ENCODE measurements at regions not wholly inside any gene's neighbourhood (a gene's known extent, or its start where the extent isn't known, plus 50 kb on each side); places are given as distances from the start of the nearest gene placed in this dataset.
"Not testable (repeated sequence)": the region's sequence is repeated elsewhere in the genome, so short reads cannot be mapped to it uniquely, and the experiment has no call there.

DNA sequence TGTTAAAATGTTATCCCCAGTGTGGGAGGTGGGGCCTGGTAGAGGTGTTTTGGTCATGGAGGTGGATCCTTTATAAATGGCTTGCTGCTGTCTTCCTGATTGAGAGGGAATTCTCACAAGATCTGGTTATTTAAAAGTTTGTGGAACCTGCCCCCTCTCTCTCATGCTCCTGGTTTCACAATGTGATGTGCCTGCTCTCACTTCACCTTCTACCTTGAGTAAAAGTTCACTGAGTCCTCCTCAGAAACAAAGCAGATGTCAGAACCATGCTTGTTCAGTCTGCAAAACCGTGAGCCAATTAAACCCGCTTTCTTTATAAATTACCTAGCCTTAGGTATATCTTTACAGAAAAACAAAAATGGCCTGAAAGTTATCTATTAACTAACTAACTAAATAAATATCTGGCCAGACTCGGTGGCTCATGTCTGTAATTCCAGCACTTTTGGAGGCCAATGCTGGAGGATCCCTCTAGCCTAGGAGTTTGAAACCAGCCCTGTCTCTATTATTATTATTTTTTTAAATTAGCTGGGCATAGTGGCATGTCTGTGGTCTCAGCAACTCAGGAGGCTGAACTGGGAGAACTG lies 1067.4 kb downstream of the CDH9 start:
- H3K4me3 ChIP-seq (ENCODE audit: low read length), result no peak overlapping the region
- no peak for DNase-seq
- no peaks in the 10 kb centered on the region for H3K27me3 ChIP-seq (ENCODE audit: control insufficient read depth, insufficient read depth, low read length)
- H3K27ac ChIP-seq (ENCODE audit: low read length), result no peak overlapping the region
- H3K9me3 ChIP-seq (ENCODE audit: control insufficient read depth, low read depth, low read length), result no peaks in the 10 kb centered on the region
- no peaks in the 10 kb centered on the region for H3K4me1 ChIP-seq (ENCODE audit: control insufficient read depth, insufficient read depth, low read length)
- no peaks in the 10 kb centered on the region for H3K36me3 ChIP-seq (ENCODE audit: control insufficient read depth, insufficient read depth, low read length)
- WGBS (ENCODE audit: insufficient coverage, low lambda C conversion rate), result no CpG with 5 or more reads among the region's 3 CpGs

DNA sequence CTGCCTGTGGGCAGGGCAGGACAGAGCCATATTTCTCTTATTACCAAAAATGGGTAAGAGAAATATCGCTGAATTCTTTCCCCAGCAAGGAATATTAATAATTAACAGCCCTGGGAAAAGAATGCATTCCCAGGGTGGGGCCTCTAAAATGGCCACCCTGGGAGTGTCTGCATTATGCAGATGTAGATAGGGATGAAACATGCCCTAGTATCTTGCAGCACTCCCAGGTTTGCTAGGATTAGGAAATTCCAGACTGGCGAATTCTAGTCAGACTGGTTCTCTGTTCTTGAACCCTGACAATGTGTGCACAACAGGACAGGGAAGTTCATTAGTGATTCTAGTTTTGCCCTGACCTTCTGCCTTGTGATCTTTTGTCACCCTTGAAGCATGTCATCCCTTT lies 1069.3 kb downstream of the CDH9 start:
- not testable (repeated sequence) for DNase-seq; H3K4me1 ChIP-seq (ENCODE audit: control insufficient read depth, insufficient read depth, low read length); H3K4me3 ChIP-seq (ENCODE audit: low read length); H3K36me3 ChIP-seq (ENCODE audit: control insufficient read depth, insufficient read depth, low read length); H3K9me3 ChIP-seq (ENCODE audit: control insufficient read depth, low read depth, low read length); H3K27ac ChIP-seq (ENCODE audit: low read length); H3K27me3 ChIP-seq (ENCODE audit: control insufficient read depth, insufficient read depth, low read length)
- no CpG with 5 or more reads among the region's 2 CpGs for WGBS (ENCODE audit: insufficient coverage, low lambda C conversion rate)

DNA sequence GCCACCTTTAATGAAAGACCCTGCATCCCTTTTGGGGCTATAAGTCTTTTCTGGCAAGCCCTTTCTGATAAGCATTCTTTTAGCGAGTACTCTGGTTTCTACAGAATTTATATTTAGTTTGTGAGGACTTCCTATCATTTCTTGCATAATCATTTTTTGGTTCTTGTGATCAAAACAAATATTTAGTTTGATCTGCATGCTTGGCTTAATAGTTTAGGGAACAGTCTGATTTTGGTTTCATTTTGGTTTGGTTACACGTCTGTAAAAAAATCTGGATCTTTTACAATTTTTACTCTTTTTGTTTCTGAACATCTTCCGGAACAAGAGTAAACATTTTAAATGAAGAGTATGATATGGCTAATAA lies 1074.4 kb downstream of the CDH9 start:
- Histone ChIP-seq H3K4me1 (ENCODE audit: control insufficient read depth, insufficient read depth, low read length) (no peaks in the 10 kb centered on the region), H3K36me3 (ENCODE audit: control insufficient read depth, insufficient read depth, low read length) (no peaks in the 10 kb centered on the region), H3K27ac (ENCODE audit: low read length) (no peak overlapping the region), H3K9me3 (ENCODE audit: control insufficient read depth, low read depth, low read length) (no peaks in the 10 kb centered on the region), H3K4me3 (ENCODE audit: low read length) (no peak overlapping the region), H3K27me3 (ENCODE audit: control insufficient read depth, insufficient read depth, low read length) (no peaks in the 10 kb centered on the region)
- DNase-seq, result no peak
- WGBS (ENCODE audit: insufficient coverage, low lambda C conversion rate), result 100% methylated on average over 2 of the region's 3 CpGs

DNA sequence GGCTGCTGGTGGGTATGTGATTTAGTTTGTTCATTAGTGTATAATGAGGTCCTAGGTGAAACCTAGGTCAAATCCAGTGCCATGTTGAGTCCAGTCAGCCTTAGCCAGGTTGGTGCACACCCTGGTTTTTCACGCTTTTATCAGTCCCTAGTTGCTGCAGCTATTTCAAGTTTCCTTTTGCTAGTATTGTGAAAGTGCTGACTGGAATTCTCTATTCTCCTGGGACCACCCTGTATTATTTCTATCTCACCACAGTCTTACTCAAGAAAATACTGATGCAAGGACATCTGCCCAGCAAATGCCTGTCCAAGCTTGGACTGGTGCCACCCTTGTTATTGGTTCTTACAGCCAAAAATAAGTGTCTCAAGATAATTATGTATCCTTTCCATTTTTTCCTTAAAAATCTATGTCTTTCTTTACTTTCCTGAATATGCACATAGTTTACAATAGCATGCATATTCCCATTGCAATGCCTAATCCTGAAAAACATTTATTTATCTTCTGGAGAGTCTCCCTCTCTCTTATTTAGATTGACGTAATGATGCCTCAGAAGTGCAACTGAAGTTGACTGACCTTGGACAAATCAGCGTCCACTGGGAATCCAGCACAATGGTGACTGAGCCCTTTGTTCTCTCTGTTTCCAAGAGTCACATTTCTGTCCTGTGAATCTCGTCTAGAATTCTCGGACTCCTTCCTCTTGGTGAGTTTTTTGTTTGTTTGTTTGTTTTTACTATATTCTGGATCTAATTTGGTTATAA lies 1075.0 kb downstream of the CDH9 start:
- Histone ChIP-seq H3K36me3 (ENCODE audit: control insufficient read depth, insufficient read depth, low read length) (no peaks in the 10 kb centered on the region), H3K27me3 (ENCODE audit: control insufficient read depth, insufficient read depth, low read length) (no peaks in the 10 kb centered on the region)
- no CpG with 5 or more reads among the region's 5 CpGs for WGBS (ENCODE audit: insufficient coverage, low lambda C conversion rate)

DNA sequence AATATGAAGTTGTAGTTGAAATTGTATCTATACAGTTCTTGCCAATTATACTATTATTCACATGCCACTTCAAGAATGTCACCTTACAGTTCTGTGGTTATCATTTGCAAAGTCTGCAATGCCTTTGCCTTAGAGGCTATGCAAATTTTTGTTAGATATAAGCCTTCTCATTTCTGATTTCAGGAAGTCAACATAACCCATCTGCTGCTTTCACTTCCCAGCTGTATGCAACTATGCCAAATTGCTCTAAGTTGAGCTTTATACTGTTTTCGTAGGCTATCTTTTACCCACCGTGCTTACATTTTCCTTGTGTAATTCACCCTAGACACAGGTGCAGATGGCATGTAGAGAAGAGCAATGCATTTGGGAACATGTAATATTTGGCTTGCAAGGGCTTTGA lies 1083.0 kb downstream of the CDH9 start:
- no CpG with 5 or more reads among the region's 2 CpGs for WGBS (ENCODE audit: insufficient coverage, low lambda C conversion rate)
- Histone ChIP-seq H3K36me3 (ENCODE audit: control insufficient read depth, insufficient read depth, low read length) (no peaks in the 10 kb centered on the region), H3K9me3 (ENCODE audit: control insufficient read depth, low read depth, low read length) (no peaks in the 10 kb centered on the region), H3K4me3 (ENCODE audit: low read length) (no peak overlapping the region), H3K27me3 (ENCODE audit: control insufficient read depth, insufficient read depth, low read length) (no peaks in the 10 kb centered on the region), H3K4me1 (ENCODE audit: control insufficient read depth, insufficient read depth, low read length) (no peaks in the 10 kb centered on the region), H3K27ac (ENCODE audit: low read length) (no peak overlapping the region)
- DNase-seq, result no peak

More for the DNA sequence above, 1075.0 kb downstream of the CDH9 start:
- Histone ChIP-seq H3K9me3 (ENCODE audit: control insufficient read depth, low read depth, low read length) (no peaks in the 10 kb centered on the region), H3K4me1 (ENCODE audit: control insufficient read depth, insufficient read depth, low read length) (no peaks in the 10 kb centered on the region), H3K27ac (ENCODE audit: low read length) (no peak overlapping the region), H3K4me3 (ENCODE audit: low read length) (no peak overlapping the region)
- DNase-seq, result no peak

DNA sequence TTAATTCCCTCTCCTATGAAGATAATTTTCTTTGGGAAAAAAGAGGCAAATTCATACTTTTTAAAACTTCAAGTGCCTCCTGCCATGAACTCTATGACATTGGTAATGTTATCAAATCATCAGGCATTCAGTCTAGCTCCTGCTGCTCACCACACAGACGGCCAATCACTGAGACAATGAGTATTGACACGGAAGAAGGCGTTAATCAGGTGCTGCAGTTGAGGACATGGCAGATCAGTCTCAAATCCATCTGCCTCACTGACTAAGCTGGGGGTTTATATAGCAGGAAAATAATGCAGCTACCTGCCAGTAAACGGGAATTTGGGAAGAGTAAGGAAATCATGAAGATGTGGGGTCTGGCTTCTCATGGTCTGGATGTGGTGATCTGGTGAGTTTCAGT lies 1087.7 kb downstream of the CDH9 start:
- WGBS (ENCODE audit: insufficient coverage, low lambda C conversion rate), result 60% methylated on average over 1 of the region's 4 CpGs
- DNase-seq, result no peak
- no peak overlapping the region for H3K27ac ChIP-seq (ENCODE audit: low read length)

DNA sequence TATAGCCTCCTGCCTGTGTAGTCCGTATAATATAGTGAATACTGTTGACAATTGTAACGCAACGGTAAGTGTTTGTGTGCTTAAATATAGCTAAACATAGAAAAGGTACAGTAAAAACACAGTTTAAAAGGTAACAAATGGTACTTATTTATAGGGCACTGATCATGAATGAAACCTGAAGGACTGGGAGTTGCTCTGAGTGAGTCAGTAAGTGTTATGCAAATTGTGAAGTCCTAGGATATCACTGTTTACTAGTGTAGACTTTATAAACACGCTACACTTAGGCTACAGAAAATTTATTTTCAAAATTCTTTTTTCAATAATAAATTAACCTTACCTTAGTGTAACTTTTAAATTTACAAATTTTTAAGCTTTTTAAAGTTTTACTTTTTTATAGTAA lies 1090.1 kb downstream of the CDH9 start:
- H3K4me3 ChIP-seq (ENCODE audit: low read length), result no peak overlapping the region
- no peak for DNase-seq
- H3K4me1 ChIP-seq (ENCODE audit: control insufficient read depth, insufficient read depth, low read length), result no peaks in the 10 kb centered on the region
- WGBS (ENCODE audit: insufficient coverage, low lambda C conversion rate), result 100% methylated on average over 2 of the region's 4 CpGs
- no peaks in the 10 kb centered on the region for H3K36me3 ChIP-seq (ENCODE audit: control insufficient read depth, insufficient read depth, low read length)
- no peaks in the 10 kb centered on the region for H3K27me3 ChIP-seq (ENCODE audit: control insufficient read depth, insufficient read depth, low read length)
- no peak overlapping the region for H3K27ac ChIP-seq (ENCODE audit: low read length)
- H3K9me3 ChIP-seq (ENCODE audit: control insufficient read depth, low read depth, low read length), result no peaks in the 10 kb centered on the region

More for the DNA sequence above, 1087.7 kb downstream of the CDH9 start:
- H3K4me1 ChIP-seq (ENCODE audit: control insufficient read depth, insufficient read depth, low read length), result no peaks in the 10 kb centered on the region
- H3K9me3 ChIP-seq (ENCODE audit: control insufficient read depth, low read depth, low read length), result no peaks in the 10 kb centered on the region
- H3K4me3 ChIP-seq (ENCODE audit: low read length), result no peak overlapping the region
- no peaks in the 10 kb centered on the region for H3K27me3 ChIP-seq (ENCODE audit: control insufficient read depth, insufficient read depth, low read length)
- no peaks in the 10 kb centered on the region for H3K36me3 ChIP-seq (ENCODE audit: control insufficient read depth, insufficient read depth, low read length)

DNA sequence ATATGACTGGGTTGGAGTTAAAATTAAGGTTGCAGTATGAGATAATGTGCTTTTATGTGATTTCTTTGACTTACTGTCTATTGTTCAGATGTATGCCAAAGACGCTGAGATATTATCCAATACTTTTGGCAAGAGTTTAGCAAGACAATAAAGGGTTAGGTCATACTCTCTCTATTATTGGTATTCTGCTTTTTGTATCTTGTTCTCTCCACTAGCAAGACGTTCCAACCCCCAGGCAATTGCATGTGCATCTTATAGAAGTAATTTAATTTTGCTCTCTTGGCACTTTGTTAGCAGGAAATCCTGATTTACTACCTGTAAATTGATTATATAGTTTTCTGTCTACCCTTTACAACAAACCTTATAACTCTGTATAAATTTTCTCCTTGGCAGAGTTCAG lies 1093.6 kb downstream of the CDH9 start:
- Histone ChIP-seq H3K9me3 (ENCODE audit: control insufficient read depth, low read depth, low read length) (no peaks in the 10 kb centered on the region), H3K27ac (ENCODE audit: low read length) (no peak overlapping the region), H3K4me1 (ENCODE audit: control insufficient read depth, insufficient read depth, low read length) (no peaks in the 10 kb centered on the region), H3K27me3 (ENCODE audit: control insufficient read depth, insufficient read depth, low read length) (no peaks in the 10 kb centered on the region), H3K36me3 (ENCODE audit: control insufficient read depth, insufficient read depth, low read length) (no peaks in the 10 kb centered on the region), H3K4me3 (ENCODE audit: low read length) (no peak overlapping the region)
- DNase-seq, result no peak
- WGBS (ENCODE audit: insufficient coverage, low lambda C conversion rate), result no CpG with 5 or more reads among the region's 2 CpGs

DNA sequence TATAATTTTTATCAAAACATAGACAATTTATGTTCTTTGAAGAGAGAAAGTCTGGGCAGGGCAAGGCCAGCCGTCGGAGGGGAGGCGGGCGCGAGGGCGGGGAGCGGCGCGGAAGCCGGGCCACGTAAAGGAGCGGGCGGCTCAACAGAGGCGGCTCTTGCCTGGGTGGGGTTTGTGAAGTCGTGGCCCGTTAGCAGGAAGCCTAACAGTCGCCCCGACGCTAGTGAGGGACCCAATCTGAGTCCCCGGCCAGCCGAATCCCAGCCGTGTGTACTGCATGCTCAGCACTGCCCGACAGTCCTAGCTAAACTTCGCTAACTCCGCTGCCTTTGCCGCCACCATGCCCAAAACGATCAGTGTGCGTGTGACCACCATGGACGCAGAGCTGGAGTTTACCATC lies 1129.2 kb downstream of the CDH9 start:
- Histone ChIP-seq H3K27me3 (ENCODE audit: control insufficient read depth, insufficient read depth, low read length) (no peaks in the 10 kb centered on the region), H3K9me3 (ENCODE audit: control insufficient read depth, low read depth, low read length) (no peaks in the 10 kb centered on the region), H3K4me1 (ENCODE audit: control insufficient read depth, insufficient read depth, low read length) (no peaks in the 10 kb centered on the region), H3K4me3 (ENCODE audit: low read length) (no peak overlapping the region), H3K27ac (ENCODE audit: low read length) (no peak overlapping the region), H3K36me3 (ENCODE audit: control insufficient read depth, insufficient read depth, low read length) (no peaks in the 10 kb centered on the region)
- WGBS (ENCODE audit: insufficient coverage, low lambda C conversion rate), result no CpG with 5 or more reads among the region's 29 CpGs
- no peak for DNase-seq

DNA sequence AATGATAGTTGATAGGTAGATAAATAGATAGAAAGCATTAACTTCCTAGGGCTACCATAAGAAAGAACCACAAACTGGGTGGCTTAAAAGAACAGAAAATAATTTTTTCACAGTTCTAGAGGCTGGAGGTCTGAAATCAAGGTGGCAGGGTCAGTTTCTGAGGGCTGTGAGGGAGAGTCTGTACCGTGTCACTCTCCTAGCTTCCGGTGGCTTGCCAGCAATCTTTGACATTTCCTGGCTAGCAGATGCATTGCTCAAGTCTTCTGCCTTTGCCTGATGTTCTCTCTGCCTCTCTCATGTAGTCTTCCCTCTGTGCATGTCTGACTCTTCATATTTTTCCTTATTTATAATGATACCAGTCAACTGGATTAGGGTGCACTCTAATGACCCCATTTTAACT lies 1132.7 kb downstream of the CDH9 start:
- no peaks in the 10 kb centered on the region for H3K9me3 ChIP-seq (ENCODE audit: control insufficient read depth, low read depth, low read length)
- DNase-seq, result no peak
- H3K4me1 ChIP-seq (ENCODE audit: control insufficient read depth, insufficient read depth, low read length), result no peaks in the 10 kb centered on the region
- no peak overlapping the region for H3K4me3 ChIP-seq (ENCODE audit: low read length)
- WGBS (ENCODE audit: insufficient coverage, low lambda C conversion rate), result no CpG with 5 or more reads among the region's 2 CpGs
- H3K27ac ChIP-seq (ENCODE audit: low read length), result no peak overlapping the region
- H3K27me3 ChIP-seq (ENCODE audit: control insufficient read depth, insufficient read depth, low read length), result no peaks in the 10 kb centered on the region
- H3K36me3 ChIP-seq (ENCODE audit: control insufficient read depth, insufficient read depth, low read length), result no peaks in the 10 kb centered on the region

DNA sequence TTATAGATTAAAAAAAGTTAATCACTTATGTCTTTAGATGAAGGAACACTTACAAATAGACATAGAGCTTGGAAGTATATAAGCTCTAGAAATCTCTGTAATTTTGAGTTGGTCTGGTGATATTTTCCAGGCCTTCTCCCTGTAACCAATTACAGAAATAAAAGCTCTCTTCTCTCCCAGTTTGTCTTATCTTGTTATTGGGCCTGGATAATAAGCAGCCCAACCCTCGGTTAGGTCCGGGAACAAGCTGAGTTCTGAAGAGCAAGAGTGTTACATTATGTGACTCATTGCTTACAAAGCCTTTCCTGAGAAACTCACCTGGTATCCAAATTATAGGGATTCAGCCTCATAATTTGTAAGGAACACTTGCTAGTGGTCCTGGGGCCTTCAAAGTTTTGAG lies 1146.2 kb downstream of the CDH9 start:
- WGBS (ENCODE audit: insufficient coverage, low lambda C conversion rate), result no CpG with 5 or more reads among the region's 2 CpGs
- no peaks in the 10 kb centered on the region for H3K36me3 ChIP-seq (ENCODE audit: control insufficient read depth, insufficient read depth, low read length)
- no peaks in the 10 kb centered on the region for H3K27me3 ChIP-seq (ENCODE audit: control insufficient read depth, insufficient read depth, low read length)
- no peak overlapping the region for H3K27ac ChIP-seq (ENCODE audit: low read length)
- H3K4me1 ChIP-seq (ENCODE audit: control insufficient read depth, insufficient read depth, low read length), result peaks cover 6% of the 10 kb centered on the region
- peak in 1 of 2 donors; percentile 11 for DNase-seq
- H3K9me3 ChIP-seq (ENCODE audit: control insufficient read depth, low read depth, low read length), result no peaks in the 10 kb centered on the region
- no peak overlapping the region for H3K4me3 ChIP-seq (ENCODE audit: low read length)

Data from large intestine (tissue), 3 donors.